ENCODE measurements at regions not wholly inside any gene's neighbourhood (a gene's known extent, or its start where the extent isn't known, plus 50 kb on each side); places are given as distances from the start of the nearest gene placed in this dataset.
"Not testable (repeated sequence)": the region's sequence is repeated elsewhere in the genome, so short reads cannot be mapped to it uniquely, and the experiment has no call there.

DNA sequence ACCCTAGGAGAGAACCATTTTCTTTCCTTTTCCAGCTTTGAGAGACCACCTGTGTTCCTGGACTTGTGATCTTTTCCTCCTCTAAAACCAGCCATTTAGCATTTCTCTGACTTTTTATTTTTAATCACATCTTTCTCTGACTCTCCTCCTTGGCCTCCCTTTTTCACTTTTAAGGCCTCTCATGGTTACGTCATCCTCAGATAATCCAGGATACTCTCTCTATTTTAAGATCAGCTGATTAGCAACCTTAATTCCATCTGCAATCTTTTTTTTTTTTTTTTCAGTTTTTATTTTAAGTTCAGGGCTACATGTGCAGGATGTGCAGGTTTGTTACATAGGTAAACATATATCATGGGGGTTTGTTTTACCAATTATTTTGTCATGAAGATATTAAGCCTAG lies 54.0 kb downstream of the RFPL4B start:
- DNase-seq, result no peak

DNA sequence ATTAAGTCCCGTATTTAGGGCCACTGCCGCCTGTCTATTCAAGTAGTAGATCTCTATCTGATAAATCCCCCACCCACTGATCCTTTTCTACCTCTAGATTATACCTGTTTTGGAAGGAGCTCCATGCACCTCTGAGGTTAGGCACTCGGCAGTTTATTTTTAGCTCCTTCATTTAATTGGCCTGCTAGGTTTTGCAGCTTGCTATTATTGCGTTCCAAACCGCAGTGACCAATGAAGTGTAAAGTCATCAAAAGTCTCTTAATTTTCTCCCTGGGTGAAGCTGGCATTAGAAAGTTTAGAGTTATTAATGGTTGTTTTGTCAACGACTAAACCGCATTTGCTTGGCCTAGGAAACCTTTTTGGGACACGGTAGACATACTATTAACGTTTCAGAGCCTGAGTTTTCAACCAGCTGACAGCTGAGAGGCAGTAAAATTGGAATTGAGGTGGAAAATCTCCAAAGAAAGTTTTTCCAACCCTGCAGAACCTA lies 60.0 kb downstream of the RFPL4B start:
- no peak for DNase-seq

DNA sequence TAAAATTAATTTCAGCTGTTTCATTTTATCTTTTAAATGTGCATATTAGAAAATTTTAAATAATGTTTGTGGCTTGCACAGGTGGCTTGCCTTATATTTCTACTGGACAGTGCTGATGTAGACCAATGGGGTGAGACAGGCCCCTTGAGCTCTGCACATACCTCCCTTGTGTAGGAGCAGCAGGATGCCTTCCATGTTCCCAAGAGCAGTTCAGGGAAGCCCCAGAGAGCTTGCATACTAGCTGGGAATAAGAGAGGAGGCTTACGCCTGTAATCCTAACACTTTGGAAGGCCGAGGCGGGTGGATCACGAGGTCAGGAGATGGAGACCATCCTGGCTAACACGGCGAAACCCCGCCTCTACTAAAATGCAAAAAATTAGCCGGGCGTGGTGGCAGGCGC lies 61.4 kb downstream of the RFPL4B start:
- peak; percentile 70 to 76 for DNase-seq

DNA sequence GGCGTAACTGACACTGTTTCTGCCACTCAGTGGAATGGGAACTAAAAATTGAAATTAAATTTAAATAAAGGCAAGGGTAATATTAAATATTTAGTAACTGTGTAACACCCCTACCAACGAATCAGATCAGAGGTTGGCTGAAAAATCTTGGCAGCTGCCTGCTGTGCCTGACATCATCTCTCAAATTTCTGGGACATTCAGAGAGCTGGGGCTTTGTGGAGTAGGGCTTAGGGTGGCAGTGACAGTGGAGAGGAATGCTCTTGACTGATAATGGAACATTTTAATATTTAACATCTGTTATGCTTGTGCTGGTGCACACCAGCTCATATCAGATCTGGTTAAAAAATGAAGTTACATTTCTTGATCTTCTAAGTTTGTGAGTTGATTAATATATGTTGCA lies 62.2 kb downstream of the RFPL4B start:
- peak; percentile 82 to 91 for DNase-seq

DNA sequence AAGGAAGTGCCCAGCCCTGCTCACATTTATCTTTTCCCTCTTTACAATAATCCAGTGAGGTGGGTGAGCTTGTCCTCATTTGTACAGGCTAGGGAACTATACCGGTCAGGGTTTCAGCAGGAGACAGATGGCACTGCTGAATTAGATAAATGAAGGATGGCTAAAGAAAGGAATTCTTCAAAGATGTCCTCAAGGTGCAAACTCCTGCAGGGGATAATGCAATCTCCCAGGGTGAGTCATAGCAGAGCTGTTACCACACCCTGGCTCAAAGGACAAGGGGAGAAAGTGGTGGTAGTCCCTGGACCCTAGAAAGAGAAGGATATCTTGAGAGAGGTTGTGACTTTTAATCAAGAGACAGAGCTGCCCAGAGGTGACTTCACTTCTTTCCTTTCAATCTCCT lies 66.7 kb downstream of the RFPL4B start:
- peak; percentile 32 to 76 for DNase-seq

DNA sequence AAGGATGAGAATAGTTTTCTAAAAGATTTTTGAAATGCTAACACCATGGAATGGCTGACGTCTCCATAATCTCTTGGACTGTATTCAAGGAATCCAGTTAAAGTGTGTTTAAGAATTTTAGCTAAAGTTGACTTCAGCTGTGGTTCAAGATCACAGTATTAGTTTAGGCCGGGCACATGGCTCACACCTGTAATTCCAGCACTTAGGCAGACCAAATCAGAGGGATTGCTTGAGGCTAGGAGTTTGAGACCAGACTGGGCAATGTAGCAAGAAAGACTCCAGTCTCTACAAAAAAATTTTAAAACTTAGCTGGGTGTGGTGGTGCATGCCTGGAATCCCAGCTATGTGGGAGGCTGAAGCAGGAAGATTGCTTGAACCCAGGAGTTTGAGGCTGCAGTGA lies 68.2 kb downstream of the RFPL4B start:
- no peak for DNase-seq

DNA sequence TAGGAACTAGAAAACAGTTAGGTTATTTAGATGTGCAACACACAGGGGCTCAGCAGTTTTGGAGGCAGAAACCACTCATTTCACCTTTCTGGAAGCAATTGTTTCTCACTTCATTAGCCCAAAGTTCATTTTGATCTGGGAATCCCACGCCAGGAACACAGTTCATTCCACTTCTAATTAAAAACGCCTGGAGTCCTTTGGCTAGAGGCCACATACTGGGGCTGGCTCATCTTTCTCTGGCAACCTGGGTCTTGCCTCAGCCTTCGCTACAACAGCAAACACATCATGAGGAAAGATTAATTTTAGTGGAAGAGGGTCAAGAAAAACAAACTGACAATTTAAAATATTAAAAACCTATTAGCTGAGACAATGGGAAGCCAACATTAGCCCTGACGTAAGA lies 69.7 kb downstream of the RFPL4B start:
- DNase-seq, result no peak

DNA sequence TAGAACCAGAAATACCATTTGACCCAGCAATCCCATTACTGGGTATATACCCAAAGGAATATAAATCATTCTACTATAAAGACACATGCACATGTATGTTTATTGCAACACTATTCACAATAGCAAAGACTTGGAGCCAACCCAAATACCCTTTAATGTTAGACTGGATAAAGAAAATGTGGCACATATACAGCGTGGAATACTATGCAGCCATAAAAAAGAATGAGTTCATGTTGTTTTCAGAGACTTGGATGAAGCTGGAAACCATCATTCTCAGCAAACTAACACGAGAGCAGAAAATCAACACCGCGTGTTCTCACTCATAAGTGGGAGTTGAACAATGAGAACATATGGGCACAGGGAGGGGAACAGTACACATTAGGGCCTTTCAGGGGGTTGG lies 79.9 kb downstream of the RFPL4B start:
- not testable (repeated sequence) for DNase-seq

DNA sequence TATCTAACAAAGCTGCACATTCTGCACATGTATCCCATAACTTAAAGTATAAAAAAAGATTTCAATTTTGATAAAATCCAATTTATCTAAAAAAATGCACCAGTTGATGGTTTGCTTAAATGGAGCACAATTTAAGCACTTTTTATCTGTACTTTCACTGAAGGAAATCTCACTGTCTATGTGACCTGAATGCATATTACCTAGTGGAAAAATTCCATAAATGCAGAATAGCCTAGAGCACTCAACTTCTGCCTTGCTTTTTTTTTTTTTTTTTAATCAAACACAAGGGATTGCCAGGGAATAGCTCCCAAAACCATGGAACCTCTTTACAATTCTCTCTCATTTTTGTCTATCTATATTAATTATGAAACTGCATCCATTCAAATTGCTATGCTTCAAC lies 80.4 kb downstream of the RFPL4B start:
- DNase-seq, result no peak

DNA sequence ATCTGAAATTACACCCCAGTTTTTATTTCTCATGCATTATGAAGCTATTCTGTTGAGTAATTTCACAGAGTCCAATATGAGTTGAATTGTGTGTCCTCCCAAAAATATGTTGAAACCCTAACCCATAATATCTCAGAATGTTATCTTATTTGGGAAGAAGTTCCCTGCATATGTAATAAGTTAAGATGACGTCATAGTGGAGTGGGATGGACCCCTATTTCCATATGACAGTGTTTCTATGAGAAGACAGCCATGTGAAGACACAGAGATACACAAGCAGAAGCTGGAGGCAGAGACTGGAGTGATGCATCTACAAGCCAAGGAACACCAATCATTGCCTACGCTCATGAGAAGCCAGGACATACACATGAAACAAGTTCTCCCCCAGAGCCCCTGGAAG lies 81.3 kb downstream of the RFPL4B start:
- DNase-seq, result no peak

DNA sequence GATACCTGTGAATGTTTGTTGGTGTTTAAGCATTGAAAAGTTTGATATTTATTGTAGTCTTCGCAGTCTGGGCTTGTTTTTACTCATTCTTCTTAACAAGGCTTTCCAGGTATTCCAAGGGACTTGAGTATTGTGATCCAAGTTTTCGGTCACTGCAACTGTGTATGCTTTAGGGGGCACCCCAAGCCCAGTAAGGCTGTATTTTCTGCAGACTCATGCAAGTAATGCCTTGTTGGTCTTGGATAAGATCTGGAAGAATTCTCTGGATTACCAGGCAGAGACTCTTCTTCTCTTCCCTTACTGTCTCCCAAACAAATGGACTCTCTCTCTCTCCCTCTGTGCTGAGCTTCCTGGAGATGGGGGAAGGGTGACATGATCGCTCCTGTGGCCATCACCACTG lies 82.1 kb downstream of the RFPL4B start:
- DNase-seq, result no peak

DNA sequence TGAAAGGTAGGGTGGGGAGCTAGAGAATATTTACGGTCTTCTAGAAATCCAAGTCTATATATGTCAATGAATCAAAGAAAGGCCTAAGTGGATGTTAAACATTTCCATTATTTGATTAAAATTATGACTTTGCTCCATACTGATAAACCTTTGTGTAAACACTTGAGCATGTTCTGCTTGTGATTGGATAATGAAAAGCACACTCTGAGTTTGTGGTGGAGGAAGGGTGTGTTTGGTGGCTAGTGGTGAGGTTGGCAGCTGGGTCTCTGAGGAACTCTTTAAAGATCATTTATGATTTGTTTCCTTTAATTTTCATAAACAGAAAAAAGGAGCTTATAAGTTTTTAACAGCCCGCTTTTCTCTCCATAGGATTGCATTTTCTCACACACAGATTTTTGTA lies 84.7 kb downstream of the RFPL4B start:
- no peak for DNase-seq

DNA sequence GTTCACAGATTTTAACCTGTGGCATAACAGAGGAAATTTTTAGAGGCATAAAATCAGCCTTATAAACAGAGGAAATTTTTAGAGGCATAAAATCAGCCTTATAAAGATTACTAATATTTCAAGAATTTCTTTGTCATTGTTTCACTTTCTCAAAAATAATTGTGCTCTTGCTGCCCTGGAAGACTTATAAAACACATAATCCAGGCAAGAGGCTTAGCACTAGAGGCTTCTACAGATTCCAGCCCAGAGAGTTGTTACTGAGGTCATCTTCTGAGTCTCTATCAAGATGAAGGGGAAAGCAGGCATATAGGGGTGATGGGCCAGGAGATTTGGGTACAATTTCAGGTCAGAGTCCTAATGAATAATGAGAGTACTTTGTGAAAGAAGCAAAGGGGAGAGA lies 85.7 kb downstream of the RFPL4B start:
- DNase-seq, result no peak

DNA sequence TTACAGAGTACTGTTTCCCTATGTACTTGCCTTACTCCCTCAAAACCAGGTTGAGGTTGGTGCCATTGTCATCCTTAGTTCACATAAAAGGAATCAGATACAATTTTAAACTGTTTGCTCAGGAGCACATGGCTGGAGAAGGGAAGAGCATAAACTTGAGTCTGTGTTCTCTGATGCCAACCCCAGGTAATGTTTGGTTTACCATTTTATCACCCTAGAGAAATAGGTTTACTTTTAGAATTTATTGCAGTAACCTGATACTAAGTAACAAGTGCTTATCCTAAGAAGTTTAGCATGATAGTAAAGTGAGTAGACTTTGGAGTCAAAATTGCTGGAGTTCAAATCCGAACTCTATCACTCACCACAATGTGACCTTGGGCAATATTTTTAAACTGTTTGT lies 86.3 kb downstream of the RFPL4B start:
- no peak for DNase-seq

DNA sequence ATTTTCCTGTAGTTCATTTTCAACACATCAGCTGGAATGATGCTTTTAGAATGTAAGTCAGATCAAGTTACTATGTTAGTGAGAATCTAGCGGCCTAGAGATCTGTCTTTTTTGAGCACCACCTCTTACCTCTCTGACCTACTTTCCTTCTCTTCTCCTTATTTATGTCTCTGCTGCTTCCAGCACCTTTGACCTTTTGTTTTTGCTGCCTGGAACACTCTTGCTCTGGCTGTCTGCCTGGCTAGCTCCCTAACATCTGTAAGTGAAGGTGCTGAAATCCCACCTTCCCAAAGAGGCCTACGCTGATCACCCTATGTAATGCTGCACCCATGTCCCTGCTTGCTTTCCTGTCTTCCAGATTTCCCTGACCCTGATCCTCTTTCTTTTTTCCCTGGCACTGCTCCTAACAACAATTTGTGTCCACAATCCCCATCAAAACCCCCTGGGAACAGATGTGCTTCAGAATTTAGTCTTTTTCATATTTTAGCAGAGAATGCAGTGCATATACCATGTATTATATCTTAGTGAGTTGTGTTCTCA lies 87.8 kb downstream of the RFPL4B start:
- no peak for DNase-seq

DNA sequence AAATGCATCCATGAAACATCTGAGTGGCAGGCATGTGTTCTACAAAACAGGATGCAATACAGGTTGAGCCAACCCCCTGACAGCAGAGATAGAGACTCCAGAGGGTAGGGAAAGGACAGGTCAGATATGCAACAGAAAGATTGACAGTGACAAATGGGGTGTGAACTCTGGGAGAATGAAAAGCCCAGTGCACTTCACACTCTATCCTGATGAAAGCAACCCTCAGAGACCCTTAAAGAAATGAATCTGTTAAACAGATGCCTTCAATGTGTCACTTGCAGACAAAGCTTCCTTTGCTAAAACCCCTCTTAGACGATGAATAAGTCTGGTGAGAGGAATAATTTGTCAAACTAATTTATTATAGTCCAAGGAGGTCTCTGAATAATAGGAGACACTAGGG lies 89.9 kb downstream of the RFPL4B start:
- peak in 1 of 2 experiments; percentile 53 for DNase-seq

DNA sequence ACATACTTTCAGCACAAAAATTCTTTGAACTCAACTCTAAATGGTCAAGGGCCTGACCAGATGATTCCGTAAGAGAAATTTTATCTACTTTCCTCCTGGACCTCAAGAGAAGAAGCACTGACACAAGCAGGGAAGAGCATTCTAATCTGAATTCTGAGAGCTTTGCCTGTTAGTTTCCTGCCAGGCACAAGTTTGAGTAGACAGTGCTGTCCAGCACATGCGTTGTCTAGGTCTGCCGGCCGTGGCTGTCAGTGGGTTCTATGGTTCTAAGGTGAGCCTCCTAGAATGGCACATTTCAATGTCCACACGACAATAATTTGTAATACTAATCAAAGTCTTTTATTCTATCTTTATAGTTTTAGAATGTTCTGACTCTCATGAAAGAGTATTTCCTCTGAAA lies 91.9 kb downstream of the RFPL4B start:
- DNase-seq, result no peak

DNA sequence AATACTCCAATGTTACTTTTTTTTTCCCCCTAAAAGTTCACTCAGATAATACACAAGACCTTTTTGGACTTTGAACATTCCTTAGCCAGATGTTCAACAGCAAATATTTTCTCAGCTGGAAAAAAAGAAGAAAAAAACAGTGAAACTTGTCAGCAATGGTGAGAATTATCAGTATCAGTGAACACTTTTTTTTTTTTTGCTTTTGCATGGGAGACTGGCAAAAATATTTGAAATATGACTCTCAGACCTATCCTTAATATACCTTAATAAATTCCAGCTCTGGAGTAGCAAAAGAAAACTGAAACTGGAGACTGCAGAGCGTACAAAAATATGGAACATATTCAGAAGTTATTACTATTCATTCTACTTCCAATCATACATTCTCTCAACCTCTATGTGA lies 92.3 kb downstream of the RFPL4B start:
- DNase-seq, result no peak

DNA sequence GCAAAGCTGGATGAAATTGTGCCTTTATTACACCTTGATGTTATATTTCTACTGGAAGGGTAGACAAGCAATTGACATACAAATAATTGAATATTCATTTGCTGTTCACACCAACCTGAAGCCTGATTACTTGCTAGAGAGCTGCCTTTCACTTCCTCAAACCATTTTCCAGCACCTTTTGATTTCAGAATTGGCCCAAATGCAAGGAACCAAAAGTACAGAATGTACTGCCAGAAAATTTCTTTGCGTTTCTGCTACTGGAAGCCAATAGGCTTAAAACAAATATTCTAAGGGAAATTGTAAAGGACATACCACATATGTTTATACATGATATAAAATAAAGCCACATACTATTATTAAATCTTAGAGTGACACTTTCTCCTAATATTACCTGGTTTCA lies 94.5 kb downstream of the RFPL4B start:
- no peak for DNase-seq

DNA sequence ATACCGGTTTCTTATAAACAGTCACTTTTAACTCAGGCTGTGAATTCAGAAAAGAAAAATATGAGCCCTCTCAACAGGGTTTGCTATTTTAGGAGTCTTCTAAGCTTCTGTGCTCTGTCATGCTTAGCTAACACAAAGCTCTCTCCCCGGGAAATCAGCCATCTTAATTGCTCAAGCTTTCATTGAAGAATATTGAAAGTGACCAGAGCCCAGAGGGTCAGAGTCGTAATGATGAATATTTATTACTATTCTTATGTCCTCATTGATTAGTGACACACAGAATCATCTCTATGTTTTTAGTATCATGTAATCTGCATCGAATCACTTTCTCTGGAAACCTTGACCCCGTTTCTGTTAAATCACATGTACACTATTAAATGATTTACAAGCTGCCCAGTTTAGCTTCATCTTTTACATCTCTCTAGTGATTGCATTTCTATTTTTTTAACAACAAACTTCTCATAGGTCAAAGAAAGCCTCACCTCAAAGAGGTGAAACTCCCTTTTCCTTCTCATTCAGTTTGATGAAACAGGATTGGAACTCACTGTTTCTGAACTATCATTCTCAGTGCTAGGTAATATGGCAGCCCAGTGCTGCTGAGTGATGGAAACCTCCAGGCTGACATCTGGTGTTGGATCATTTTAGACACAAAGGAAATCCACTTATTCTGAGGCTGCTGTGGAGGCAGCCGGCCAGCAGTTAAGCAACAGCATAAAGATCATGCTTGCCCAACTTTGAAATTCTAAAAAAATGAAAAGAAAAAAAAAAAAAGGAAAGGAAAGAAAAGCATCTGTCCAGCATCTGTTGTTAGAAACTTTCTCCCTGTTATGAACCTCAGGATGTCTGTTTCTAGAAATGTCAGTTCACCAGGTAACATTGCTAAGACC lies 96.3 kb downstream of the RFPL4B start:
- peak; percentile 22 to 56 for DNase-seq

DNA sequence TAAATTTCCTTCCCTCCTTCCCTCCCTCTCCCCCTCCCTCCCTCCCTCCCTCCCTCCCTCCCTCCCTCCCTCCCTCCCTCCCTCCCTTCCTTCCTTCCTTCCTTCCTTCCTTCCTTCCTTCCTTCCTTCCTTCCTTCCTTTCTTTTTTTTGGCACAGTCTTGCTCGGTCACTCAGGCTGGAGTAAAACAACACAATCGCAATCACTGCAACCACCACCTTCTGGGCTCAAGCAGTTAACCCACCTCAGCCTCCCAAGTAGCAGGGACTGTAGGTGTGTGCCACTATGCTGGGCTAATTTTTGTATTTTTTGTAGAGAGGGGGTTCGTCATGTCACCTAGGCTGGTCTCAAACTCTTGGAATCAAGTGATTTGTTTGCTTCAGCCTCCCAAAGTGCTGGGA lies 101.7 kb downstream of the RFPL4B start:
- DNase-seq, result not testable (repeated sequence)

DNA sequence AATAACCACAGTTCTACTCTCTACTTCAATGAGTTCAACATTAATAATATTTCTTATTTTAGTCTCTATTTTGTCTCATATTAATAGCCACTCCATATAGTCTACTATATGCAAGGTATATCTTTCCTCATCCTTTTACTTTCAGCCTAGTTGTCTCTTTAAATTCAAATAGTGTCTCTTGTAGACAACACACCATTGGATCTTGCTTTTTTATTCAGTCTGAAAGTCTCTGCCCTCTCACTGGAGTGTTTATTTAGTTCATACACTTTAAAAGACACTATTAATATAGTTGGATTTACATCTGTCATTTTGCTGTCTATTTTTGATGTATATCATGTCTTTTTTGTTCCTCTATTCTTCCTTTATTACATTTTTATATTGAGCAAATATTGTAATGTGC lies 103.5 kb downstream of the RFPL4B start:
- DNase-seq, result no peak

DNA sequence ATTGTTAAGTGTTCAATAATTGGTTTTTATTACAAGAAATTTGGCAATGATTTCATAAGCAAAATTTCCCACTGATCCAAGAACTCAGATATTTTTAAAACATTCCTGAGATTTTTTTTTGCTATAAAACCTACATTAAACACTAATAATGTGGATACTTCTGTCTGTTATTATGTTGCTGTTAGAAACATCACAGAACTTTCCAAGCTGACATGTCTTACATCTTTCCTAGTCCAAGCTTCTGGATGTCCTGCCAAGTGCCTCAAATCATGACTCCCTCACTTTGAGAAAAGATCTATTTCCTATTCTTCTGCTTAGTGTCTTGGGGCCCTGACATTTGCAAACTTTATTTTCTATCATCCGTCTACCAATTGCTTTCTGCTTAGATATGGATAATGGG lies 110.8 kb downstream of the RFPL4B start:
- DNase-seq, result no peak

DNA sequence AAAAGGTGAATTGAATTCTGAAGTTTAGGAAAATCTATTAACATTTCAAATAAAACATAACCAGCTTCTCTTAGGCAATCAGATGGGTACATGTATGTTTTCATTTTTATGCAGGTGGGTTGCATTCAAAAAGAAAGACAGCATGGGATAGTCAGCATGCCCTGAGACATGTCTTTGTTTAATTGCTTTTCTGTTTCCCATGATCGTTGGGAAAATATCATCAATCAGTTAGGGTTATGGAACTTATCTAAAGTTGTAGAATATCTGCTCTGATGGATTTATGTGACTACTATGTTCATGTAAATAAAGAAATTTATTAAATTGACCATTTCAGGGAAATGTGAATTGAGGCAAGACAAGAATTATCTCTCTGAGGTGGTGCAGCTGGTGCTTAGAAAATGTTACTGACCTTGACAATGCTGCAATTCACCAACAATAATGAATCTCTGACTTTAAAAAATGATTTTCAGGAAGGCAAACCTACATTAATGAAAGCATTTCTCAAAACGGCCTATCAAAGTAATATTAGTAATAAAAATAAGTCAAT lies 112.7 kb downstream of the RFPL4B start:
- DNase-seq, result no peak
